HL-60 (cell line): ENCODE measurements at regions not wholly inside any gene's neighbourhood (a gene's known extent, or its start where the extent isn't known, plus 50 kb on each side); places are given as distances from the start of the nearest gene placed in this dataset.

Source experiments
- GABPA ChIP-seq: IDR thresholded peaks from 2 replicates; pipeline ENCODE4 v1.6.1; 2012; ENCODE audit warnings: low read depth
- TF ChIP-seq, protein P1 (sequence below): IDR thresholded peaks from one replicate; pipeline ENCODE4 v1.5.1; 2011; ENCODE audit warnings: low read length, control low read depth, inconsistent platforms; ENCODE audit not compliant: insufficient read depth

DNA sequence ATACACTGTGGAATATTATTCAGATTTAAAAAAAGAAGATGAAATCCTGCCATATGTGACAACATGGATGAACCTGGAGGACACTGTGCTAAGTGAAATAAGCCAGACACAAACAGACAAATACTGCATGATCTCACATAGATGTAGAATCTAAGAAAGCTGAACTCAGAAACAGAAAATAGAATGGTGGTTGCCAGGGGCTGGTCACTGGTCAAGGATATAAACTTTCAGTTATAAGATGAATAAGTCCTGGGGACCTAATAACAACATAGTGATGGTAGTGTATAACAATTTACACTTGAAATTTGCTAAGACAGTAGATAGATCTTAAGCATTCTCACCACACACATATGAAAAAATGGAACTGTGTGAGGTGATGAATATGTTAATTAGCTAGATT, 161.3 kb upstream of the TMCC3 start:
- TF ChIP-seq, protein P1, sequence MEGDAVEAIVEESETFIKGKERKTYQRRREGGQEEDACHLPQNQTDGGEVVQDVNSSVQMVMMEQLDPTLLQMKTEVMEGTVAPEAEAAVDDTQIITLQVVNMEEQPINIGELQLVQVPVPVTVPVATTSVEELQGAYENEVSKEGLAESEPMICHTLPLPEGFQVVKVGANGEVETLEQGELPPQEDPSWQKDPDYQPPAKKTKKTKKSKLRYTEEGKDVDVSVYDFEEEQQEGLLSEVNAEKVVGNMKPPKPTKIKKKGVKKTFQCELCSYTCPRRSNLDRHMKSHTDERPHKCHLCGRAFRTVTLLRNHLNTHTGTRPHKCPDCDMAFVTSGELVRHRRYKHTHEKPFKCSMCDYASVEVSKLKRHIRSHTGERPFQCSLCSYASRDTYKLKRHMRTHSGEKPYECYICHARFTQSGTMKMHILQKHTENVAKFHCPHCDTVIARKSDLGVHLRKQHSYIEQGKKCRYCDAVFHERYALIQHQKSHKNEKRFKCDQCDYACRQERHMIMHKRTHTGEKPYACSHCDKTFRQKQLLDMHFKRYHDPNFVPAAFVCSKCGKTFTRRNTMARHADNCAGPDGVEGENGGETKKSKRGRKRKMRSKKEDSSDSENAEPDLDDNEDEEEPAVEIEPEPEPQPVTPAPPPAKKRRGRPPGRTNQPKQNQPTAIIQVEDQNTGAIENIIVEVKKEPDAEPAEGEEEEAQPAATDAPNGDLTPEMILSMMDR: no peak
- no peak for TF ChIP-seq GABPA
